ENCODE measurements at regions not wholly inside any gene's neighbourhood (a gene's known extent, or its start where the extent isn't known, plus 50 kb on each side); places are given as distances from the start of the nearest gene placed in this dataset.

GRCh38 chr6:1201547-1202200 is 110.2 kb upstream of the FOXQ1 start:
- no peak for DNase-seq (ENCODE audit: low read depth)

- peak; percentile 74 for DNase-seq (ENCODE audit: low read depth)
Measured at GRCh38 chr6:1200409-1201101, 111.3 kb upstream of the FOXQ1 start.

- DNase-seq (ENCODE audit: low read depth) = no peak
Measured at GRCh38 chr6:1200081-1200408, 111.9 kb upstream of the FOXQ1 start.

- DNase-seq (ENCODE audit: low read depth) = no peak
Measured at GRCh38 chr6:1197309-1197708, 114.6 kb upstream of the FOXQ1 start.

- DNase-seq (ENCODE audit: low read depth) = no peak
Measured at GRCh38 chr6:1191141-1191630, 120.7 kb upstream of the FOXQ1 start.

GRCh38 chr6:1190366-1190765 is 121.5 kb upstream of the FOXQ1 start:
- peak; percentile 92 for DNase-seq (ENCODE audit: low read depth)

- no peak for DNase-seq (ENCODE audit: low read depth)
Measured at GRCh38 chr6:1188199-1188598, 123.7 kb upstream of the FOXQ1 start.

GRCh38 chr6:1187293-1188131 is 124.4 kb upstream of the FOXQ1 start:
- no peak for DNase-seq (ENCODE audit: low read depth)

GRCh38 chr6:1184318-1184717 is 127.6 kb upstream of the FOXQ1 start:
- no peak for DNase-seq (ENCODE audit: low read depth)

- DNase-seq (ENCODE audit: low read depth) = no peak
Measured at GRCh38 chr6:1182722-1183521, 129.0 kb upstream of the FOXQ1 start.

- no peak for DNase-seq (ENCODE audit: low read depth)
Measured at GRCh38 chr6:1181939-1182605, 129.8 kb upstream of the FOXQ1 start.

GRCh38 chr6:1179571-1180459 is 132.1 kb upstream of the FOXQ1 start:
- no peak for DNase-seq (ENCODE audit: low read depth)

GRCh38 chr6:1178590-1178989 is 133.3 kb upstream of the FOXQ1 start:
- DNase-seq (ENCODE audit: low read depth) = no peak

GRCh38 chr6:1176567-1176966 is 135.3 kb upstream of the FOXQ1 start:
- no peak for DNase-seq (ENCODE audit: low read depth)

- no peak for DNase-seq (ENCODE audit: low read depth)
Measured at GRCh38 chr6:1175877-1176276, 136.0 kb upstream of the FOXQ1 start.

GRCh38 chr6:1170794-1171193 is 141.1 kb upstream of the FOXQ1 start:
- DNase-seq (ENCODE audit: low read depth) = no peak

- DNase-seq (ENCODE audit: low read depth) = no peak
Measured at GRCh38 chr6:1164600-1164999, 147.3 kb upstream of the FOXQ1 start.

- no peak for DNase-seq (ENCODE audit: low read depth)
Measured at GRCh38 chr6:1163501-1163900, 148.4 kb upstream of the FOXQ1 start.

GRCh38 chr6:1162367-1163275 is 149.3 kb upstream of the FOXQ1 start:
- DNase-seq (ENCODE audit: low read depth) = peak; percentile 78

All from amniotic epithelial cell (primary cell).